ENCODE measurements at regions not wholly inside any gene's neighbourhood (a gene's known extent, or its start where the extent isn't known, plus 50 kb on each side); places are given as distances from the start of the nearest gene placed in this dataset.

DNA sequence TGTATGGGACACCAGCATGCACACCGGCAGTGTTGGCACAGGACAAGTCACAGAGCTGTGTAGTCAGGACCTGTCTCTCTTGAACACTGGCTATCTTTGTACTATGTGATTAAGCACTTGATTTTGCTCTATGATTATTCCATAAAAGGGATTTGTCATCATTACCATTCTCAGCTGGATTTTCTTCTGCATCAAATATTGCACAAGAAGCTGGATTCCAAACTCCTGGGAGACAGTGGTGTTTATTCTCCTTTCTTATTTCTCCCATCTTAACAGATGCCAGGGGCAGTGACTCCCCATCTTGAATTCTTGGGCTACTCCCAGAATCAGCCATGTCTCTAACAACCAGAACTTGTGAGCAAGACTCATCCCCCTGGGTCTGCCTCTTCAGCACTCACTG is 62.5 kb upstream of the GNAZ start:
- TF ChIP-seq, protein P1, sequence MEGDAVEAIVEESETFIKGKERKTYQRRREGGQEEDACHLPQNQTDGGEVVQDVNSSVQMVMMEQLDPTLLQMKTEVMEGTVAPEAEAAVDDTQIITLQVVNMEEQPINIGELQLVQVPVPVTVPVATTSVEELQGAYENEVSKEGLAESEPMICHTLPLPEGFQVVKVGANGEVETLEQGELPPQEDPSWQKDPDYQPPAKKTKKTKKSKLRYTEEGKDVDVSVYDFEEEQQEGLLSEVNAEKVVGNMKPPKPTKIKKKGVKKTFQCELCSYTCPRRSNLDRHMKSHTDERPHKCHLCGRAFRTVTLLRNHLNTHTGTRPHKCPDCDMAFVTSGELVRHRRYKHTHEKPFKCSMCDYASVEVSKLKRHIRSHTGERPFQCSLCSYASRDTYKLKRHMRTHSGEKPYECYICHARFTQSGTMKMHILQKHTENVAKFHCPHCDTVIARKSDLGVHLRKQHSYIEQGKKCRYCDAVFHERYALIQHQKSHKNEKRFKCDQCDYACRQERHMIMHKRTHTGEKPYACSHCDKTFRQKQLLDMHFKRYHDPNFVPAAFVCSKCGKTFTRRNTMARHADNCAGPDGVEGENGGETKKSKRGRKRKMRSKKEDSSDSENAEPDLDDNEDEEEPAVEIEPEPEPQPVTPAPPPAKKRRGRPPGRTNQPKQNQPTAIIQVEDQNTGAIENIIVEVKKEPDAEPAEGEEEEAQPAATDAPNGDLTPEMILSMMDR (IDR thresholded peaks at IDR 0.05; ENCODE audit: borderline replicate concordance, extremely low read depth, low read length, poor library complexity, severe bottlenecking), result no peak
- no peak for TF ChIP-seq EZH2 (IDR thresholded peaks at IDR 0.05; ENCODE audit: borderline replicate concordance, low read depth, low read length, severe bottlenecking)

Measured in DND-41 (cell line).